ENCODE measurements at regions not wholly inside any gene's neighbourhood (a gene's known extent, or its start where the extent isn't known, plus 50 kb on each side); places are given as distances from the start of the nearest gene placed in this dataset.

DNA sequence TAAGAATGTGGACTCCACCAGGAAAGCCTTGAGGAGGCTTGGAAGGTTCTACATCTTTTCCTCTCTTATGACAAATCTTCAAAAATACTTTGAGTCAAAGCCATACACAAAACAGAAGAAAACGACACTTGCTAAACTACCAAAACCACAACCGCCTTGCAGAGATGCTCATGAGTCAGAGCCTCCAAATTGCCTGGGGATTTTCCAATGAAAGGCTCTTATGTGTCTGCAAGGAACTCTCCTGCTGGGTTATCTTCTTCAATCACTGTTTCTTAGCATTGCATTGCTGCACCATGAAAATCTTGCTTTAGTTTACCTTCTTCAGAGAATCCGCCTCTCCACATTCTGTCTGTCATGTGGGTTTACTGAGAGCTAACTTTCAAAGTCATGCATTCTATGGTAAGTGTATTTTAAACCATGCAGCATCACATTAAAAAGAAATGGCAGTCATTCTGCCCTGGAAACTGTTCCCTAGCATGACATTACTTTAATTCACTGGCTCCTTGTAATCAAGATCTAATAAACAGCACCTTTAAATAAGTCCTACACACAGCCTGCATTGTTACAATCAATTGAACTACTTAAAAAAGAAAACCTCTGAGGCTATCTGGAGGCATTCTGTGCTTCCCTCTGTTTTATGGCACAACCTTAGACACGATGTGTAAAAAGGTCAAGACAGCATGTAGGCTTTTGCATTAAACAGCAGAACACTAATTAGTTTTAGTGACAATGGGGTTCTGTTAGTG lies 210.0 kb upstream of the FOXD3 start:
- H3K36me3 Mint-ChIP-seq = no peaks in the 10 kb centered on the region
- no peaks in the 10 kb centered on the region for H3K4me1 Mint-ChIP-seq (ENCODE audit: unreplicated experiment)
- H3K27me3 Mint-ChIP-seq = peaks cover 66% of the 10 kb centered on the region
- H3K27ac Mint-ChIP-seq = no peak overlapping the region
- DNase-seq (ENCODE audit: extremely low spot score, unreplicated experiment) = no peak
- no peak overlapping the region for H3K4me3 Mint-ChIP-seq
- TF ChIP-seq, protein P1, sequence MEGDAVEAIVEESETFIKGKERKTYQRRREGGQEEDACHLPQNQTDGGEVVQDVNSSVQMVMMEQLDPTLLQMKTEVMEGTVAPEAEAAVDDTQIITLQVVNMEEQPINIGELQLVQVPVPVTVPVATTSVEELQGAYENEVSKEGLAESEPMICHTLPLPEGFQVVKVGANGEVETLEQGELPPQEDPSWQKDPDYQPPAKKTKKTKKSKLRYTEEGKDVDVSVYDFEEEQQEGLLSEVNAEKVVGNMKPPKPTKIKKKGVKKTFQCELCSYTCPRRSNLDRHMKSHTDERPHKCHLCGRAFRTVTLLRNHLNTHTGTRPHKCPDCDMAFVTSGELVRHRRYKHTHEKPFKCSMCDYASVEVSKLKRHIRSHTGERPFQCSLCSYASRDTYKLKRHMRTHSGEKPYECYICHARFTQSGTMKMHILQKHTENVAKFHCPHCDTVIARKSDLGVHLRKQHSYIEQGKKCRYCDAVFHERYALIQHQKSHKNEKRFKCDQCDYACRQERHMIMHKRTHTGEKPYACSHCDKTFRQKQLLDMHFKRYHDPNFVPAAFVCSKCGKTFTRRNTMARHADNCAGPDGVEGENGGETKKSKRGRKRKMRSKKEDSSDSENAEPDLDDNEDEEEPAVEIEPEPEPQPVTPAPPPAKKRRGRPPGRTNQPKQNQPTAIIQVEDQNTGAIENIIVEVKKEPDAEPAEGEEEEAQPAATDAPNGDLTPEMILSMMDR (conservative IDR thresholded peaks at IDR 0.05) = no peak
- H3K9me3 Mint-ChIP-seq = no peaks in the 10 kb centered on the region

DNA sequence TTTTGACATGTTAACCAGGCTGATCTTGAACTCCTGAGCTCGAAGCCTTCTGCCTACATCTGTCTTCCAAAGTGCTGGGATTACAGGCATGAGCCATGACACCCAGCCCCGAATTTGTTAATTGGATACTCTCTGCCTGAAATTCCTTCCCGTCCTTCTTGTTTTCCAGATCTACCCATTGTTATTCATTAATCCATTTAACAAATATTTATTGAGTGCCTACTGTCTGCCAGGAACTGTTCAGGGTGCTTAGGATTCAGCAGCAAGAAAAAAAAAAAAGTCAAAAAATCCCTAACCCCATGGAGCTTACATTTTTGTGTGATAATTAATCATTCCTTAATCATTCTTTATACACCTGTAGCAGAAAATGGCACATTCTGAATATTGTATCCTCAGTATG lies 206.8 kb upstream of the FOXD3 start:
- DNase-seq (ENCODE audit: extremely low spot score, unreplicated experiment) = no peak
- H3K9me3 Mint-ChIP-seq = no peaks in the 10 kb centered on the region
- H3K4me1 Mint-ChIP-seq (ENCODE audit: unreplicated experiment) = no peaks in the 10 kb centered on the region
- TF ChIP-seq, protein P1 (conservative IDR thresholded peaks at IDR 0.05) = no peak
- no peak overlapping the region for H3K27ac Mint-ChIP-seq
- no peak overlapping the region for H3K4me3 Mint-ChIP-seq
- no peaks in the 10 kb centered on the region for H3K36me3 Mint-ChIP-seq
- peaks cover 62% of the 10 kb centered on the region for H3K27me3 Mint-ChIP-seq

DNA sequence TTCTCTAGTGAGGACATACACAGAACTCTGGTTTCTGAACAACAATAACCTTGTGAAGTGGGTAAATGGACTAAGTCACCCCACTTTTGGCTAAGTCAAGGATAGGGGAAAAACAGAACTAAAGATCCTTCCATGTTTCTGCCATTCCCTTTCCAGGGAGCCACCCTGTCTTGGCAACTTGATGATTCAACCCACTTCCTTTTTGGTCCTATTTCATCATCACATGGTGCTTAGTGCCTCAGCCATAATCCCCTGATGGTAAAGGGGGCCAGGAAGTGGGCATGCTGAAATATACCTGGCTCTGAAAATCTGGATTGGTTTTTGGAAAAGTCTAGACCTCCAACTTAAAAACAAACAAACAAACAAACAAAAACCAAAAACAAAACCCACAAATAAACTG lies 206.4 kb upstream of the FOXD3 start:
- DNase-seq (ENCODE audit: extremely low spot score, unreplicated experiment) = no peak
- no peaks in the 10 kb centered on the region for H3K4me1 Mint-ChIP-seq (ENCODE audit: unreplicated experiment)
- no peak overlapping the region for H3K4me3 Mint-ChIP-seq
- H3K27ac Mint-ChIP-seq = no peak overlapping the region
- no peaks in the 10 kb centered on the region for H3K9me3 Mint-ChIP-seq
- TF ChIP-seq, protein P1 (conservative IDR thresholded peaks at IDR 0.05) = no peak
- H3K27me3 Mint-ChIP-seq = peaks cover 61% of the 10 kb centered on the region
- no peaks in the 10 kb centered on the region for H3K36me3 Mint-ChIP-seq

DNA sequence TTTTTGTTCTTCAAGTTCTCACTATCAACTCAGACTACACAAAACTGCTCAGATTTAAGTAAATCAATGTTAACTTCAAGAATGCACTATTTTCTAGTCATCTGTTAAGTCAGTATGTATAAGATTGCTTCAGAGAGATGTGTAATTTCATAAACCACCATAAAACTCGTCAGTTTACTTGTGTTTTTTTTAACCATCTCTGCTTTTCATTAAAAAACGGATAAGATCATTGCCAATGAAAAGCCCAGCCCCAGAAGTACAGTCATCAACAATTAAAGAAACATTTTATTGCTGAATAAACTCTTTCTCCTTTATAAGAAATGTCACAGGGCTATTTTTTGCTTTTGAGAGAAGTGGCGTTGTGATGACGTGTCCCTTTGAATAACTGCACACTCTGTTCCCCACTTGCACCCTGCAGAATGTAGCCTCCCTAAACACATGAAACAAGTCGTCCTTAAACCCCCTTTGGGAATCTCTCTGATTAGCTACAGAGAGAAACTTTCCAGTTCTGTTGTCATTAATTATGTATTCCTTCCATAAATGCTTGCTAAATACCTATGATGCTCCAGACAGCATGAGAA lies 202.7 kb upstream of the FOXD3 start:
- TF ChIP-seq, protein P1 (conservative IDR thresholded peaks at IDR 0.05) = no peak
- Mint-ChIP-seq H3K9me3 (no peaks in the 10 kb centered on the region), H3K4me3 (no peak overlapping the region), H3K36me3 (no peaks in the 10 kb centered on the region), H3K4me1 (ENCODE audit: unreplicated experiment) (peaks cover 5% of the 10 kb centered on the region), H3K27me3 (peaks cover 66% of the 10 kb centered on the region), H3K27ac (no peak overlapping the region)
- DNase-seq (ENCODE audit: extremely low spot score, unreplicated experiment) = no peak

DNA sequence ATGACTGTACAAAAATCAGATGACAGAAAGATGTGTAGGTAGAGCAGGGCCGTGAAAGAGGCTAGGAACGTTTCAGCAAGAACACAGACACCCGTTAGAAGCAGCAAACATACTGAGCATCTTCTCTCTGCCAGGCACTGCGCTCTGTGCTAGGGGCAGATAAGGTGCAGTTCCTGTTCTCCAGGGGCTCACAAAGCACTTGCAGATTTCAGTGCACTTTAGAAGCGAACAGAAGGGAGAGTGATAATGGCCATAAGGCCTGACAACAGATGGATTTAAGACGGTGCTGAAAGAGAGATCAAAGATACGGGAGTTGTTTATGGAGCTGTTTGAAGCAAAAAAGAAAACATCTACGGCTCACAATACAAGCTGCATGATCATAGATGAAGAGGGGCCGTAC lies 200.3 kb upstream of the FOXD3 start:
- Mint-ChIP-seq H3K36me3 (no peaks in the 10 kb centered on the region), H3K4me1 (ENCODE audit: unreplicated experiment) (peaks cover 5% of the 10 kb centered on the region), H3K27ac (no peak overlapping the region), H3K27me3 (peaks cover 59% of the 10 kb centered on the region), H3K9me3 (no peaks in the 10 kb centered on the region), H3K4me3 (no peak overlapping the region)
- DNase-seq (ENCODE audit: extremely low spot score, unreplicated experiment) = no peak
- TF ChIP-seq, protein P1 (conservative IDR thresholded peaks at IDR 0.05) = no peak

Data from type B pancreatic cell (in vitro differentiated cells).